Endometrium (tissue), 2 donors: ENCODE measurements at regions not wholly inside any gene's neighbourhood (a gene's known extent, or its start where the extent isn't known, plus 50 kb on each side); places are given as distances from the start of the nearest gene placed in this dataset.

Experiments
- FAIRE-seq: peaks from 2 replicates; lab custom pipeline; 2012; peaks lifted over from hg19 to GRCh38; lab: Jason Lieb, UNC
- donor health status: control.
- donor health status: control.

GRCh38 chr7:25557379-25557917 lies 329.2 kb upstream of the NPVF start:
- FAIRE-seq: no peak

- no peak for FAIRE-seq
Measured at GRCh38 chr7:25557930-25558329, 329.6 kb upstream of the NPVF start.

DNA sequence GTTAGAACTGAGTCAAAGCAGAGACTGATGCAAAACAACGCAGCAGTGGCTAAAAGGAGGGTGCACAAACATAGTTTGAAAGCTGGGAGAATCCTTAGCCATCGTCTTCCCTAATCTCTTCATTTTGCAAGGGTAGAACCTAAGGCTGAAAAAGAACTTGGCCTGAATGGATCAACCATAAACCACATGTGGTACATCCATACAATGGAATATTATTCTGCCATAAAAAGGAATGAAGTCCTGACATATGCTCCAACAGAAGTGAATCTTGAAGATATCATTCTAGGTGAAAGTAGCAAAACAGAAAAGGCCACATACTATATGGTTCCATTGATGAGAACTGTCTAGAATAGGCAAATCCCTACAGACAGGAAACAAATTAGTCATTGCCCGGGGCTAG lies 330.3 kb upstream of the NPVF start:
- no peak for FAIRE-seq

DNA sequence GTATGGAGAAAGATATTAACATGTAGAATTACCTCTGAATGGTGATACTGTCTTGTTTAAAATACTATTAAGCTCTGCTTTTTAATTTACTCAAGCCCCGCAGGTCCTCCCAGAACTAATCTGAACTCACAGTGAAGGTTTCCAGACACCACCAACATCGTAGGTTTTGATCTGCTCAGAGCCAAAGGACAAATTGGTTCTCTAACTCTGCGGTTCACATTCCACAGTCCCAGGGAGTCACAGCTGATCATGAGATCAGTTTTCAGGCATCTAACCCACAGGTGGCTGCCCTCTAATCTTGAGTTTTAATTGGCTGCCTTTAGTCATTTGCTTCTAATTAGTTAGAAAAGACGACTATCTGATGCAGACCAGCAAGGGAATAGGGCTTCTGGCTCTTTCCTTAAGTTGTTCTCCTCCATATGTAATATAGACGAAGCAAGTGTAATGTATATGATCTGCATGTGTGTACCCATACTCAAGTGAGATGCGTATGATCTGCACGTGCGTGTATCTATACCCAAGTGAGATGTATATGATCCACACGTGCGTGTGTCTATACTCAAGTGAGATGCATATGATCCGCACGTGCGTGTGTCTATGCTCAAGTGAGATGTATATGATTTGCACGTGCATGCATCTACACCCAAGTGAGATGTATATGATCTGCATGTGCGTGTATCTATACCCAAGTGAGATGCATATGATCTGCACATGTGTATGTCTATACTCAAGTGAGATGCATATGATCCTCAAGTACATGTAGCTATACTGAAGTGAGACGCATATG lies 331.5 kb upstream of the NPVF start:
- FAIRE-seq: no peak

DNA sequence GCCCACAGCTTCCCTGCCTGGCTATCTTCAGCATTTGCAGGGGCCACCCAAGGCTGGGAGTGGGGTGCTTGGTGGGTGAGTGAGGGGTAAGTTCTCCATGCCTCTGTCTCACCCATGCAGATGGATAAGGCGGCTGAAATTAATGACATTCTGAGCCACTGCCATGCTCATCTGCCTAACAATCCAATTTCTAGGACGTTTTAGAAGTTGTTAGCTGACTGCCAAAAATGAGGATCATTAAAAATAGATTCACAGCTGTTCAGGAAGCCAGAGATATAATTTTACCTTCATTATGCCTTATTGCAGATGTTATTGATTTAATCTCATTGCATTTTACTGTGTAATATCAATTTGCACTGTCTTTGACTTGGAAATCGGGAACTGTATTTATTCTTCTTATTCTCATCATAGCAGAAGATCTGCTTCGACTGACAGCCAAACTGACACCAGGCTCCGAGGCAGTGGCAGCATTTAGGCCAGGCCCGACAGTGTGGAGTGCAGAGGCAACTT lies 334.4 kb upstream of the NPVF start:
- no peak for FAIRE-seq

DNA sequence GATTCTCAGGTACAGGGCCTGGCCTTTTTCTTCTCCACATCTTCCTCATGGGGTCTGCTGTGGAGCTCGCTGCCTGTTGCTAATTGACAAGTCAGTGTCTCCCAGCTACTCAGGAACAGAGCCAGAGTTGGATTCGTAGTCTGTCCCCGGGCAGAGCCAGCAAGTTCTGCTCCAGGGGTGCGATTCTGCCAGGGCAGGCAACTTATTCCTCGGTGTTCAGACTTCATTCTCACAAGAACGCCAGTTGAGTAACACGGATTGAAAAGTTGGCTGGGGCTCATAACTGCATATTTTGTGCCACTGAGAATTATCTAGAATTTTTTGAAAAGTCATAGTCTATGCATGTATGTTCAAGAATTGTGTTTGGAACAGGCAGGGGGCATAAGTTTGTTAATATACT lies 336.7 kb upstream of the NPVF start:
- FAIRE-seq: no peak

DNA sequence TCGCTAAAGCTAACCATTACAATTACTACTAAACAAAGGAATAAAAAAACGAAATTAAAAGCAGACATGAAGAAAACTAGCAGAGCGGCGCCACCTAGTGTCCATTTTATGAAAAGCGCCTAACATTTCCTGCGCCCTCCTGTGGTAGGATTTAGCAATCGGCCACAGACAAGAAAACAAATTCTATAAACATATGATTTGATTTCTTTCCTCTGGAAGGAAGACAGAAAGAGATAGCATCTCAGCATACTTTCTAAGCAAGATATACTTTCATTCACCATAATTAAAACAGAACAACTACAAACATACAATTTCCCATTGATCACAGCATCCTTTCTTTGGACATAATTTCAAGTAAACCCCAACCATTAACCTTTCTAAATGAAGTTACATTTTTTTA lies 337.7 kb upstream of the NPVF start:
- peak; percentile 100 for FAIRE-seq

DNA sequence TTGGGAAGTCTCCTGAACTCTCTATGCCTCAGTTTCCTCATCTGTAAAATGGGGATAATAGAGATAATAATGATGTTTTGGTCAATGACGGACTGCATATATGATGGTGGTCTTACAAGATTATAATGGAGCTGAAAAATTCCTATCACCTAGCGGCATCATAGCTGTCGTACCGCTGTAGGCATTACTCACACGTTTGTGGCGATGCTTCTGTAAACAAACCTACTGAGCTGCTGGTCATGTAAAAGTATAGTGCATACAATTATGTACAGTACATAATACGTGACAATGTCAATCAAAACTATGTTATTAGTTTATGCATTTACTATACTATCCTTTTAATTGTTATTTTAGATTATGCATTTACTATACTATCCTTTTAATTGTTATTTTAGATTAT lies 339.1 kb upstream of the NPVF start:
- no peak for FAIRE-seq

GRCh38 chr7:25569765-25570164 lies 341.5 kb upstream of the NPVF start:
- FAIRE-seq: no peak

GRCh38 chr7:25572423-25572822 lies 344.1 kb upstream of the NPVF start:
- no peak for FAIRE-seq

DNA sequence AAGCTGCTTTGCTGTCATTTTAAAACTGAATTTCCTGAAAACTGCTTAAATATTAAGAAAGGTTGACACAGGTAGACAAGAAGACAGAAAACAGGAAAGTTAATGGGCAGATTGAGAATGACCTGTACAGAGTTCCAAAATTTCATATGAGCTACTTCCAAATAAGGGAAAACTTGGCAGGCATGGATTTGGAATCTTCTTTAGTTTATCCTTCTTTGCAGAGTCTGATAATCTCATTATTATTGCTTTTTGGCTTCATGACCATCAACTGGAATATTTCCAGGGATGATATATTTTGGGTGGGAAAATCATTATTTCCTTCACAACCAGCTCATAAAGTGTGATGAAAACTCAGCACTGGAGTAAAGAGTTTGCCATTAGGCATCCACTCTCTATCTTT lies 346.5 kb upstream of the NPVF start:
- no peak for FAIRE-seq

GRCh38 chr7:25575634-25576033 lies 347.3 kb upstream of the NPVF start:
- no peak for FAIRE-seq

DNA sequence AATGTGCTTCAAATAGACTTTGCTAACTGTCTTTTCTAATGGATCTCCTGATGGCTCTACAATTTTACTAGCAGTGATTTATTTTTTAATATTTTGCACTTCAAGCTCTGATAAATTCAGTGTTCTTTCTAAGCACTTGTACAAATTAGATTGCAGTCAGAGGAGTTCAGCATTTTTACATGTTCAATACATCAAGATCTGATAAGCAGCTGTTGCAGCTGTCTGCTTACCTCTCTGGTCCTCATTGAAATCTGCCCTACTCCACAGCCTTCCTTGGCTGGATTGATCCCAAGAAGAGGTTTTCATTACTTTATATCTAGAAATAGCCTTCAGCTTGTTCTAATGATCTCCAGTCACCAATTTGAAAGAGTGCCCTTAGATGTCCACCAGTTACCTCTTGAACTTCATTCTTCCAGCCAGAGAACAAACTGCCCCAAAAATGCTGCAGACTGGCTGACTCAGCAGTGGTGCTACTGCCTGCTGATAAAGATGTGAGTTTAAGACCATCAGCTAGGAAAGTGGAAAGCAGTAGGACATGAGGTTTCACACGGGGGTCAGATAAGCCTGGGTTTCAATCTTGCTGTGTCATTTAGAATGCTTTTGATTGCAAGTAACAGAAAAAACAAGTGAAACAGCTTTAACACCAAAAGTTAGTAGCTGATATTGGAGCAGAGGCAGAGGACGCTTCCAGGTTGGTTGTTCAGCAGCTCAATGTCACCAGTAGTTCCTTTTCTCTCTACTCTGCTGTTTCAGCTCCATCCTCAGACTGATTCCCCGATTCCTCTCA lies 350.9 kb upstream of the NPVF start:
- no peak for FAIRE-seq

DNA sequence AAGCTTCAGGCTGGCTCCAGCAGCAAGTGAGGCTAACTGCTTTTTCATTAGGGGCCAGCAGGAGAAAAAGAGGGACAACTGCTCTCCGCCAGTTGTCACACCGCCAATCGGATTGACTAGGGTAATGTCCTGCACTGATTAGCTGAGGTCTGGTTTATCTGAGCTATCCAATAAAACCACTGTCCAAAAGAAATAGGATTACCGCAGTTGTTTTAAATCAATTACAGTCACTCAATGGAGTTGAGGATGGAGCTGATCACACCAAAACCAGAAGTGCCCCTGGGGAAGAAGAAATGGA lies 351.4 kb upstream of the NPVF start:
- FAIRE-seq: no peak

DNA sequence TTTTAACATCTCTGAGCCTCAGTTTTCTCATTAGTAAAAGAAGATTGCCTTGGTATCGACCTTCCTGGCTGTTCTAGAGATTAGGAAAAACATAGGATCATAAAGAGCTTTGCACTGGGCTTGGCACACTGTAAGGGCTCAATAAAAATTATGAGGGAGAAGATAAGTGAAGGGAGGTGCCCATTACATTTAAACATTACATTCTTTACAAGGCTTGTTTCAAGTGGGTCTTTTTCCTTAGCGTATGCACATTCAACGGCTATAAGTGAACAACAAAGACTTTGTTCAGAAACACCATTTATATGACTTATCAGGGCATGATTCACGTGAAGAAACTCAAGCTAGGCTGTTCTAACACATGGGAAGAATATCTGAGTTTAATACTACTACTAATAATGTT lies 351.9 kb upstream of the NPVF start:
- no peak for FAIRE-seq

DNA sequence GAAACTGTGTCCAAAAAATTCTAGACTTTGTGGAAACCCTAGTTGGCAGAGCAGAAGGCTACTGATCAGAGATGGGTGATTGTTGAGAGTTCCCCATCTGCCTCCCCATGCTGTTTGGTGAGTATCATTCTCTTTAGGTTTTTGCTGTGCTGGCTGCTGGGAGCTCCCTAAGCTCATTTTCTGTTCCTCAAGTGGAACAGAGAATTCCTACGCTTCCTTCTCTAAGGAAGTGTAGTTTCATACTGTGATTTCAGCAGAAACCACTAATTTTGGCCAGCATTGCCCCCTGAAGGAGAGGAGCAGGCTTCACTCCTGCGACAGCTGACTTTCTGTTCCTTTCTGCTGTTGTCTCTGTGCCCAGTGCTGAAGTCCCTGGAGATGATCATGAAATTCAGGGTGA lies 355.3 kb upstream of the NPVF start:
- FAIRE-seq: no peak

DNA sequence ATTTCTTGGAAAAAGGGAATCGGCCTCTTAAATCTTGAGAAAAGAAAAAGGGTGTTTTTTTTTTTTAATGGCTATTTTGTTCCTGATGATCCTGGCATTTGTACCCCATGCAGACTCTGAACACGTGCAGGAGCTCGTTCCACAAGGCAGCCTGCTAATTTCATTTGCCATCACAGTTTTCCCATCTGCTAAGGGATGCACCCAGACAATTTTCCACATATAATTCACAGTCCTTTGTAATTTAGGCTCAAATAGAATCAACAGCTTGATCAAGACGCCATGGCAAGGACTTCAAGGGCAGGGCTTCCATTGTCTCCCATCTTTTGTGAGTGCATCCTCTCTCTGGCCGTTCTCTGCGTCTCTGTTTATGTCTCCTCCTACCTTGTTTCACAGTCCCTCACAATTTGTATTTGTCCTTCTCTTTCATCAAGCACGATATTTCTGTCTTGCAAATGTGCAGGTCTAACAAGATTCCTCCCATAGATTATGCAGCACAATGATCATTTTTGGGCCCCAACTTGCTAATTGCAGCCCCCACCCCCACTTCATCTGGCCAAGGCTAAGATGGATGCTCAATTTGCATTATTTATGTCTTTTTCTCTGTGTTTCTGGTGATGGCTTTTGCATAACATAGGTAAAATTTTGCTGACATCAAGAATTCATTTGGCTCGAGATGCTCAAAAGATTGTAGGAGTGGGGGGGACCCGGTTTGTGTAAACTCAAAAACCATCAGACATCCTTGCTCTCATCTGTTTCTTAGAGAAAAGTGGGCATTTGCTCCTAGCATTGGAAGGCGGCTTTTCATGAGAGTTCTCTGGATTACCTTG lies 356.0 kb upstream of the NPVF start:
- FAIRE-seq: no peak

DNA sequence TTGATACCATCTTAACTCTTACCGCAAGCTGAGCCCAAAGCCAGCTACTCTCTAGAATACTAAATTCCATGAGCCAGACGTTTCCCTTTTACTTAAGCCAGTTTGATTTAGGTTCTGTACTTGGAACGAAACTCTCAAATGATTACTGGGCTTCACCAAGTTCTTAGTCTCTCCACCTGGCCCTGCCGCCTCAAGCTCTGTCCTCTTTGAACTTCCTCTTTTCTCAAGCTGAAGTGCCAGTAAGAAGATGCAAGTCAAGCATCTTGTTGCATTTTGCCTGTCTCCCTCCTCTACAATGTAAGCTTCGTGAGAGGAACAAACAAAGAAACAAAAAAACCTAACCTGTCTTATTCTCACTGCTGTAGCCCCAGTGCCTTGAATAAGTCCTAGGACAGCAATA lies 358.2 kb upstream of the NPVF start:
- no peak for FAIRE-seq

- no peak for FAIRE-seq
Measured at GRCh38 chr7:25594122-25594521, 365.8 kb upstream of the NPVF start.

- FAIRE-seq: no peak
Measured at GRCh38 chr7:25594728-25595127, 366.4 kb upstream of the NPVF start.

DNA sequence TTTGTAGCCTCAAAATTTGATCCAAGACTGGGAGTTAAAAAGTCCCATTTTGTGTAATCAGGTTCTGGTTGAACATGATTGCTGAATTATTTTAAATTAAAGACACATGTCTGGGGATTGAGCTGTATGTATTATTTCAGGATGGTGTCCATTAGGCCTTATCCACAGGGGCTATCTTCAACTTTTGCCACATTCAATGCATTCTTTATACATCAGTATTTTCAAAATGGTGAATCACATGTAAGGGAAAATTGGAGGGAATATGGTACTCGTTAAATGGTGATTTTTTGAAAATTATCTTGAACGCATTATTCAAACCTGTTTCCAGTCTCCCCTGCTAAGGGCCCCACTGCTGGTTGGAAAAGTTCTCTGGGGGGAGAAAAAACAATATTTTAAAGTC lies 367.7 kb upstream of the NPVF start:
- no peak for FAIRE-seq

DNA sequence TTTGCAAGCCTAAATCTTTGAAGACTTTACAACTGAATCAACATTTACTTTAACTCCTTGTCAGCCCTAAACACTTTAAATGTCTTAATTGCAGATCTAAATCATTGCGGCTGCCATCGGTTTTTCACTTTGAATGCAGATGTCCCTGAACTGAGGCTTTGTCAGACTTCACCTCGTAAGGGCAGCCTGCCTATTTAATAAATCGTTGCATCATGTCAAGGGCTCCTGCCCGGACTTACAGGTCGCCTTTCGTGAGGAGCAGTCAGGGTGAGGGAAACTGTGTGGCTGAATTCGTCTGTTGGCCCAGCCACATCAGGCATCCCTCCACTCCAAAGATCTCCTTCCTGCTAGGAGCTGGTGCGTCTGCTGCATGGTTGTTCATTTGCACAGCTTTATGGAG lies 368.2 kb upstream of the NPVF start:
- FAIRE-seq: no peak

DNA sequence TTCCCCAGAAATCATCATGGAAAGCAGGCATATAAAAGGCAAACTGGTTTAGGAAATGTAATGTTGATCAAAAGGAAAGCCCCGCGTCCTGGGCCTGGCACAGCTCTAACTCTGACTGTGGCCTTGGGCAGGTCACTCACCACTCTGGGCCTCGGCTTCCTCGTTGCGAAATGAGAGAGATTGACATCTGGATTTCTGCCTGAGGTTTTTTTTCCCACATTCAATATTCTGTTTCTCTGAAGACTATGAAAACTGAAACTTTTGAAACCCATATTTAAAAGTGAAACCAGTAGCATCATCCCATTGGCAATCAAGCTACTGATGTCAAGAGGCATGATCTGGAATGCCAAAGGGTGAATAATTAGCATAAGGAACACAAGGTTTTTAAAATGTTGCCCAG lies 369.7 kb upstream of the NPVF start:
- no peak for FAIRE-seq
